HEK293 (cell line): ENCODE measurements at regions not wholly inside any gene's neighbourhood (a gene's known extent, or its start where the extent isn't known, plus 50 kb on each side); places are given as distances from the start of the nearest gene placed in this dataset.

Source experiments
- CTCF ChIA-PET: fragments of 350-600 bp; formaldehyde crosslinking; extraction: SDS; loops from one replicate; lab custom pipeline; 2021; ENCODE audit warnings: antibody characterized with exemption; lab: Yijun Ruan, JAX
- POLR2A ChIA-PET: fragments of 300-600 bp; formaldehyde crosslinking; extraction: SDS; loops from one replicate; lab custom pipeline; 2020; ENCODE audit warnings: antibody characterized with exemption, inconsistent platforms; lab: Yijun Ruan, JAX
- H3K27ac ChIP-seq: fragments of 200-500 bp; sonication (Bioruptor generic); 2 replicates; pipeline ENCODE4 v1.5.1; 2014; ENCODE audit warnings: low read depth, low read length, control low read depth, inconsistent platforms; ENCODE audit errors: extremely low read depth
- H3K36me3 ChIP-seq, 2 experiments: fragments of 200-500 bp in 1 of 2; sonication (Bioruptor generic) in 1 of 2; 1 replicate in 1 of 2; 2 replicates in 1 of 2; pipeline ENCODE4 v1.5.1; 2014 to 2017; ENCODE audit warnings: inconsistent platforms in 2 of 2, low read length in 2 of 2; ENCODE audit not compliant: control insufficient read depth in 2 of 2, insufficient read depth in 1 of 2
- H3K4me1 ChIP-seq: fragments of 200-500 bp; sonication (Bioruptor generic); 2 replicates; pipeline ENCODE4 v1.5.1; 2014; ENCODE audit warnings: mild to moderate bottlenecking, low read length, inconsistent platforms; ENCODE audit not compliant: control insufficient read depth, insufficient read depth
- H3K4me3 ChIP-seq: 2 replicates; pipeline ENCODE4 v1.5.1; 2011; ENCODE audit warnings: low read depth, mild to moderate bottlenecking, control low read depth, low read length, moderate library complexity
- H3K9me3 ChIP-seq: fragments of 200-500 bp; sonication (Bioruptor generic); 2 replicates; pipeline ENCODE4 v1.5.1; 2014; ENCODE audit warnings: low read depth, low read length, inconsistent platforms; ENCODE audit not compliant: control insufficient read depth, insufficient read depth
- AEBP2 ChIP-seq: fragments of 450-650 bp; formaldehyde crosslinking; IDR thresholded peaks from 2 replicates; pipeline ENCODE4 v1.5.1; 2016; ENCODE audit warnings: missing biosample characterization, missing genetic modification characterization, borderline replicate concordance
- GLI2 ChIP-seq: fragments of 450-650 bp; formaldehyde crosslinking; IDR thresholded peaks from 2 replicates; pipeline ENCODE4; 2017; ENCODE audit warnings: missing biosample characterization, missing genetic modification characterization, low read depth, borderline replicate concordance
- HIC1 ChIP-seq: fragments of 450-650 bp; formaldehyde crosslinking; IDR thresholded peaks from 2 replicates; pipeline ENCODE4 v1.5.1; 2016; ENCODE audit warnings: missing biosample characterization, missing genetic modification characterization
- KLF17 ChIP-seq: fragments of 450-650 bp; formaldehyde crosslinking; IDR thresholded peaks from 2 replicates; pipeline ENCODE4 v1.5.1; 2016; ENCODE audit warnings: missing biosample characterization, missing genetic modification characterization
- PRDM4 ChIP-seq: fragments of 450-650 bp; formaldehyde crosslinking; IDR thresholded peaks from 2 replicates; pipeline ENCODE4 v1.5.1; 2017; ENCODE audit warnings: missing biosample characterization, missing genetic modification characterization
- REPIN1 ChIP-seq: fragments of 450-650 bp; formaldehyde crosslinking; IDR thresholded peaks from 2 replicates; pipeline ENCODE4 v1.5.1; 2017; ENCODE audit warnings: missing biosample characterization, missing genetic modification characterization, low read depth
- SETDB1 ChIP-seq: IDR thresholded peaks from one replicate; pipeline ENCODE4 v1.6.1; 2017; ENCODE audit warnings: mild to moderate bottlenecking, low read length, moderate library complexity, mixed read lengths; ENCODE audit not compliant: insufficient read length
- YY2 ChIP-seq: fragments of 450-650 bp; formaldehyde crosslinking; IDR thresholded peaks from 2 replicates; pipeline ENCODE4 v1.5.1; 2016; ENCODE audit warnings: missing biosample characterization, missing genetic modification characterization
- ZNF138 ChIP-seq: fragments of 450-650 bp; formaldehyde crosslinking; IDR thresholded peaks from 2 replicates; pipeline ENCODE4 v1.5.1; 2016; ENCODE audit warnings: missing biosample characterization, missing genetic modification characterization, borderline replicate concordance
- ZNF148 ChIP-seq: fragments of 450-650 bp; formaldehyde crosslinking; IDR thresholded peaks from 2 replicates; pipeline ENCODE4 v1.5.0; 2017; ENCODE audit warnings: missing biosample characterization, missing genetic modification characterization, borderline replicate concordance
- ZNF16 ChIP-seq: fragments of 450-650 bp; formaldehyde crosslinking; IDR thresholded peaks from 2 replicates; pipeline ENCODE4 v1.5.1; 2016; ENCODE audit warnings: low read depth, missing biosample characterization, missing genetic modification characterization
- ZNF239 ChIP-seq: fragments of 450-650 bp; formaldehyde crosslinking; IDR thresholded peaks from 2 replicates; pipeline ENCODE4 v1.5.1; 2016; ENCODE audit warnings: missing biosample characterization, missing genetic modification characterization
- ZNF624 ChIP-seq: fragments of 450-650 bp; formaldehyde crosslinking; IDR thresholded peaks from 2 replicates; pipeline ENCODE4 v1.5.1; 2017; ENCODE audit warnings: missing biosample characterization, missing genetic modification characterization
- ZNF626 ChIP-seq: fragments of 450-650 bp; sonication (Bioruptor Pico); formaldehyde crosslinking; IDR thresholded peaks from 2 replicates; pipeline ENCODE4 v1.5.1; 2018; ENCODE audit warnings: missing biosample characterization, missing genetic modification characterization, inconsistent platforms
- ZNF658 ChIP-seq: fragments of 450-650 bp; formaldehyde crosslinking; IDR thresholded peaks from 2 replicates; pipeline ENCODE4; 2016; ENCODE audit warnings: missing biosample characterization, missing genetic modification characterization
- ZSCAN18 ChIP-seq: fragments of 450-650 bp; formaldehyde crosslinking; IDR thresholded peaks from 2 replicates; pipeline ENCODE4 v1.5.1; 2016; ENCODE audit warnings: missing biosample characterization, missing genetic modification characterization
- ZSCAN30 ChIP-seq: fragments of 450-650 bp; IDR thresholded peaks from 2 replicates; pipeline ENCODE4 v1.5.1; 2018; ENCODE audit warnings: missing biosample characterization, mild to moderate bottlenecking, missing genetic modification characterization, moderate library complexity

- TF ChIP-seq ZNF148 (tag by site-specific recombination) (no peak), ZNF658 (tag by site-specific recombination) (no peak), ZNF239 (tag by site-specific recombination) (no peak), KLF17 (tag by site-specific recombination) (no peak), ZNF626 (tag by site-specific recombination) (no peak), ZSCAN18 (no peak), GLI2 (no peak), AEBP2 (tag by site-specific recombination) (no peak), SETDB1 (no peak), ZNF624 (tag by site-specific recombination) (no peak), REPIN1 (tag by site-specific recombination) (no peak), PRDM4 (no peak), YY2 (no peak), HIC1 (tag by site-specific recombination) (no peak), ZNF138 (no peak), ZSCAN30 (tag by site-specific recombination) (no peak), ZNF16 (tag by site-specific recombination) (no peak)
- POLR2A ChIA-PET = no interaction called here
- CTCF ChIA-PET = no interaction called here
Measured at GRCh38 chr20:55386686-55387085, 618.6 kb downstream of the CBLN4 start.

More at GRCh38 chr20:55386686-55387085, 618.6 kb downstream of the CBLN4 start:
- Histone ChIP-seq H3K4me3 (no peak overlapping the region), H3K27ac (no peak overlapping the region), H3K4me1 (no peaks in the 10 kb centered on the region), H3K9me3 (no peaks in the 10 kb centered on the region), H3K36me3 (no peaks in the 10 kb centered on the region)
